ENCODE measurements at regions not wholly inside any gene's neighbourhood (a gene's known extent, or its start where the extent isn't known, plus 50 kb on each side); places are given as distances from the start of the nearest gene placed in this dataset.
"Not testable (repeated sequence)": the region's sequence is repeated elsewhere in the genome, so short reads cannot be mapped to it uniquely, and the experiment has no call there.

GRCh38 chr13:62387647-62388046 is 972.0 kb upstream of the PCDH20 start:
- TF ChIP-seq EZH2phosphoT487 (IDR thresholded peaks at IDR 0.05; ENCODE audit: low read depth), result no peak
- TF ChIP-seq CTCF (IDR thresholded peaks at IDR 0.05; ENCODE audit: low read depth, low read length), result peak; percentile 49
- Histone ChIP-seq H3K4me3 (ENCODE audit: low read length) (no peak overlapping the region), H3K4me1 (ENCODE audit: low read length) (no peaks in the 10 kb centered on the region), H3K79me2 (ENCODE audit: low read length) (no peaks in the 10 kb centered on the region), H4K20me1 (ENCODE audit: insufficient read depth, low read length) (no peaks in the 10 kb centered on the region), H2AFZ (ENCODE audit: low read depth, low read length) (no peak overlapping the region), H3K9ac (ENCODE audit: low read length) (no peak overlapping the region), H3K4me2 (ENCODE audit: low read length) (no peak overlapping the region), H3K36me3 (replicated peaks; ENCODE audit: low read depth, low read length) (no peaks in the 10 kb centered on the region), H3K27ac (ENCODE audit: low read length) (no peak overlapping the region), H3K27me3 (ENCODE audit: low read depth, low read length) (no peaks in the 10 kb centered on the region), H3K9me3 (ENCODE audit: insufficient read depth, low read length) (no peaks in the 10 kb centered on the region)

- H3K27ac ChIP-seq (ENCODE audit: low read length); H3K9me3 ChIP-seq (ENCODE audit: insufficient read depth, low read length); H3K4me3 ChIP-seq (ENCODE audit: low read length); H3K27me3 ChIP-seq (ENCODE audit: low read depth, low read length); H3K4me2 ChIP-seq (ENCODE audit: low read length); H3K9ac ChIP-seq (ENCODE audit: low read length); H3K4me1 ChIP-seq (ENCODE audit: low read length); H3K79me2 ChIP-seq (ENCODE audit: low read length); H3K36me3 ChIP-seq (replicated peaks; ENCODE audit: low read depth, low read length); H2AFZ ChIP-seq (ENCODE audit: low read depth, low read length); H4K20me1 ChIP-seq (ENCODE audit: insufficient read depth, low read length): not testable (repeated sequence)
Measured at GRCh38 chr13:62379241-62379640, 963.6 kb upstream of the PCDH20 start.

GRCh38 chr13:62377838-62378237 is 962.2 kb upstream of the PCDH20 start:
- H3K79me2 ChIP-seq (ENCODE audit: low read length), result no peaks in the 10 kb centered on the region
- H3K9me3 ChIP-seq (ENCODE audit: insufficient read depth, low read length), result no peaks in the 10 kb centered on the region
- no peaks in the 10 kb centered on the region for H3K4me1 ChIP-seq (ENCODE audit: low read length)
- no peak overlapping the region for H3K27ac ChIP-seq (ENCODE audit: low read length)
- H3K36me3 ChIP-seq (replicated peaks; ENCODE audit: low read depth, low read length), result no peaks in the 10 kb centered on the region
- no peak overlapping the region for H3K4me2 ChIP-seq (ENCODE audit: low read length)
- no peak overlapping the region for H3K9ac ChIP-seq (ENCODE audit: low read length)
- H3K27me3 ChIP-seq (ENCODE audit: low read depth, low read length), result no peaks in the 10 kb centered on the region
- no peak overlapping the region for H3K4me3 ChIP-seq (ENCODE audit: low read length)
- no peak overlapping the region for H2AFZ ChIP-seq (ENCODE audit: low read depth, low read length)
- TF ChIP-seq CTCF (IDR thresholded peaks at IDR 0.05; ENCODE audit: low read depth, low read length) (no peak), EZH2phosphoT487 (IDR thresholded peaks at IDR 0.05; ENCODE audit: low read depth) (no peak)
- H4K20me1 ChIP-seq (ENCODE audit: insufficient read depth, low read length), result no peaks in the 10 kb centered on the region

GRCh38 chr13:62375653-62376052 is 960.0 kb upstream of the PCDH20 start:
- no peak overlapping the region for H2AFZ ChIP-seq (ENCODE audit: low read depth, low read length)
- H3K27me3 ChIP-seq (ENCODE audit: low read depth, low read length), result no peaks in the 10 kb centered on the region

More at GRCh38 chr13:62375653-62376052, 960.0 kb upstream of the PCDH20 start:
- no peaks in the 10 kb centered on the region for H3K9me3 ChIP-seq (ENCODE audit: insufficient read depth, low read length)
- TF ChIP-seq EZH2phosphoT487 (IDR thresholded peaks at IDR 0.05; ENCODE audit: low read depth), result no peak
- no peak for TF ChIP-seq CTCF (IDR thresholded peaks at IDR 0.05; ENCODE audit: low read depth, low read length)
- H3K4me3 ChIP-seq (ENCODE audit: low read length), result no peak overlapping the region
- no peak overlapping the region for H3K27ac ChIP-seq (ENCODE audit: low read length)
- H3K79me2 ChIP-seq (ENCODE audit: low read length), result no peaks in the 10 kb centered on the region
- H3K4me1 ChIP-seq (ENCODE audit: low read length), result no peaks in the 10 kb centered on the region
- H3K9ac ChIP-seq (ENCODE audit: low read length), result no peak overlapping the region
- no peaks in the 10 kb centered on the region for H4K20me1 ChIP-seq (ENCODE audit: insufficient read depth, low read length)
- H3K36me3 ChIP-seq (replicated peaks; ENCODE audit: low read depth, low read length), result no peaks in the 10 kb centered on the region
- H3K4me2 ChIP-seq (ENCODE audit: low read length), result no peak overlapping the region
